Endodermal cell (in vitro differentiated cells): ENCODE measurements at regions not wholly inside any gene's neighbourhood (a gene's known extent, or its start where the extent isn't known, plus 50 kb on each side); places are given as distances from the start of the nearest gene placed in this dataset.

Experiments
- DNase-seq: peaks from one replicate; pipeline ENCODE4 v3.0.0-alpha.2; 2017
- H3K27ac ChIP-seq: 2 replicates; pipeline ENCODE4 v1.5.1; 2013; ENCODE audit warnings: mild to moderate bottlenecking, low read depth, low read length, moderate library complexity
- H3K27me3 ChIP-seq: 2 replicates; pipeline ENCODE4 v1.6.1; 2013; ENCODE audit warnings: mild to moderate bottlenecking, low read length, moderate library complexity; ENCODE audit not compliant: insufficient read depth, control insufficient read depth, poor library complexity, severe bottlenecking
- H3K36me3 ChIP-seq: 2 replicates; pipeline ENCODE4 v1.7.0; 2013; ENCODE audit warnings: mild to moderate bottlenecking, low read length, moderate library complexity; ENCODE audit not compliant: control insufficient read depth, insufficient read depth
- H3K4me1 ChIP-seq: one replicate; pipeline ENCODE4 v1.7.0; 2013; ENCODE audit warnings: low read length; ENCODE audit not compliant: control insufficient read depth, insufficient read depth
- H3K4me3 ChIP-seq: 2 replicates; pipeline ENCODE4 v1.5.1; 2013; ENCODE audit warnings: mild to moderate bottlenecking, low read length, moderate library complexity
- H3K9ac ChIP-seq: 2 replicates; pipeline ENCODE4 v1.6.1; 2013; ENCODE audit warnings: mild to moderate bottlenecking, low read length, moderate library complexity; ENCODE audit not compliant: poor library complexity, severe bottlenecking; ENCODE audit errors: extremely low read depth
- H3K9me3 ChIP-seq: 2 replicates; pipeline ENCODE4 v1.6.1; 2013; ENCODE audit warnings: mild to moderate bottlenecking, low read length, moderate library complexity; ENCODE audit not compliant: control insufficient read depth
- H3K27ac Mint-ChIP-seq: 2 replicates; pipeline ENCODE4 v1.8.0; 2020; ENCODE audit warnings: mixed read lengths
- H3K27me3 Mint-ChIP-seq: 2 replicates; pipeline ENCODE4 v1.8.0; 2021; ENCODE audit warnings: mild to moderate bottlenecking, mixed read lengths; ENCODE audit not compliant: insufficient read depth
- H3K36me3 Mint-ChIP-seq: 2 replicates; pipeline ENCODE4 v1.8.0; 2020; ENCODE audit warnings: low read depth, mixed read lengths
- H3K4me1 Mint-ChIP-seq: 2 replicates; pipeline ENCODE4 v1.8.0; 2020; ENCODE audit warnings: mixed read lengths
- H3K4me3 Mint-ChIP-seq: 2 replicates; pipeline ENCODE4 v1.8.0; 2020; ENCODE audit warnings: mild to moderate bottlenecking, moderate library complexity, mixed read lengths
- H3K9me3 Mint-ChIP-seq: 2 replicates; pipeline ENCODE4 v1.8.0; 2020; ENCODE audit warnings: mild to moderate bottlenecking, mixed read lengths
- CTCF ChIP-seq: fragments of 200-600 bp; sonication (generic); conservative IDR thresholded peaks from 2 replicates; pipeline ENCODE4 v1.5.0; 2021; ENCODE audit warnings: antibody characterized with exemption, mild to moderate bottlenecking
- WGBS, 2 experiments: methylation state at CpG; one replicate each; pipeline versions ENCODE4 v1.1.5 to v1.1.7; 2013; ENCODE audit warnings: missing lambda C conversion rate in 2 of 2, mixed read lengths in 1 of 2; ENCODE audit not compliant: insufficient coverage in 1 of 2, insufficient read length in 1 of 2; 5-methylcytosine and 5-hydroxymethylcytosine counted together

- no peak for DNase-seq
- no peak for TF ChIP-seq CTCF
- 46% methylated on average over 5 of the region's 5 CpGs; no CpG with 5 or more reads in 1 of the 2 experiments for WGBS, 2 experiments
- H3K36me3 ChIP-seq = no peaks in the 10 kb centered on the region
- H3K9me3 Mint-ChIP-seq = peaks cover 2% of the 10 kb centered on the region
- peaks cover 35% of the 10 kb centered on the region for H3K4me1 Mint-ChIP-seq
- H3K9me3 ChIP-seq = peaks cover under 1% of the 10 kb centered on the region
- H3K27me3 ChIP-seq = peaks cover 6% of the 10 kb centered on the region
- peak overlapping the region; percentile 91 for H3K27ac Mint-ChIP-seq
- H3K27me3 Mint-ChIP-seq = peaks cover 61% of the 10 kb centered on the region
- peak overlapping the region; percentile 21 for H3K4me3 Mint-ChIP-seq
- no peak overlapping the region for H3K9ac ChIP-seq
- H3K36me3 Mint-ChIP-seq = no peaks in the 10 kb centered on the region
- H3K4me3 ChIP-seq = no peak overlapping the region
- peaks cover 9% of the 10 kb centered on the region for H3K4me1 ChIP-seq
- H3K27ac ChIP-seq = peak overlapping the region; percentile 57
Measured at GRCh38 chr12:115507560-115507889, 770.0 kb downstream of the MED13L start.

- Mint-ChIP-seq H3K4me1 (peaks cover 31% of the 10 kb centered on the region), H3K9me3 (peaks cover 3% of the 10 kb centered on the region), H3K27ac (peak overlapping the region; percentile 8), H3K36me3 (no peaks in the 10 kb centered on the region), H3K27me3 (peaks cover 66% of the 10 kb centered on the region), H3K4me3 (no peak overlapping the region)
- Histone ChIP-seq H3K27me3 (peaks cover 6% of the 10 kb centered on the region), H3K9ac (no peak overlapping the region), H3K36me3 (no peaks in the 10 kb centered on the region), H3K9me3 (no peaks in the 10 kb centered on the region), H3K4me1 (peaks cover 9% of the 10 kb centered on the region), H3K27ac (no peak overlapping the region), H3K4me3 (no peak overlapping the region)
- no peak for TF ChIP-seq CTCF
- DNase-seq = peak; percentile 82
- 63 to 68% methylated on average over 3 to 5 of the region's 5 CpGs for WGBS, 2 experiments
Measured at GRCh38 chr12:115506822-115507559, 770.5 kb downstream of the MED13L start.

GRCh38 chr12:115504306-115505290 lies 772.9 kb downstream of the MED13L start:
- Histone ChIP-seq H3K36me3 (no peaks in the 10 kb centered on the region), H3K4me1 (peaks cover 9% of the 10 kb centered on the region), H3K9me3 (no peaks in the 10 kb centered on the region), H3K4me3 (no peak overlapping the region), H3K27me3 (peaks cover 8% of the 10 kb centered on the region), H3K27ac (peak overlapping the region; percentile 26), H3K9ac (no peak overlapping the region)
- Mint-ChIP-seq H3K27ac (no peak overlapping the region), H3K4me3 (no peak overlapping the region), H3K4me1 (peaks cover 24% of the 10 kb centered on the region), H3K36me3 (no peaks in the 10 kb centered on the region), H3K27me3 (peaks cover 48% of the 10 kb centered on the region), H3K9me3 (peaks cover 3% of the 10 kb centered on the region)
- DNase-seq = peak; percentile 60
- no peak for TF ChIP-seq CTCF
- WGBS, 2 experiments = 79 to 87% methylated on average over 13 to 16 of the region's 16 CpGs
